Inferior parietal cortex (tissue), 1 donor: ENCODE measurements at regions not wholly inside any gene's neighbourhood (a gene's known extent, or its start where the extent isn't known, plus 50 kb on each side); places are given as distances from the start of the nearest gene placed in this dataset.
A peak's percentile ranks its signal among the peaks of the same experiment; 100 is the strongest.
"Not testable (repeated sequence)": the region's sequence is repeated elsewhere in the genome, so short reads cannot be mapped to it uniquely, and the experiment has no call there.

ENCODE experiments used
- DNase-seq: peaks from one replicate; pipeline ENCODE4 v3.0.0-alpha.2; 2016; ENCODE audit errors: extremely low spot score

DNA sequence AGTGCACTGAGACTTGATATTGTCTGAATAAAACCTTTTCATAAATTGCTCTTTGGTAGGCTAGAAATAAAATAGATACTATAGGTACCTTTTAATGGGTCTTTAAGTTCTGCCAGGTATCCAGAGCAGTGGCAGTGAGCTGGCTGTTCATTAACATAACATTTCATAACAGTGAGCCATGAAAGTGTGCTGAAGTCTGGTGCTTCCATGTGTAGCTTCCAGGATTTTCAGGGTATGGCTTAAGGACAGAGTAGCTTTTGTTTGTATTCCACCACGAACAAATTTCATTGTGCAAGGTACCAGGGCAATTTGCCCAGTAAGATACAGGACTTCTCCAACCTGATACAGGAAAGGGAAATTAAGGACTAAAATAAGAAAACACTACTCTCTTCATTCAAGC lies 124.7 kb upstream of the NANOGP8 start:
- DNase-seq, result no peak

DNA sequence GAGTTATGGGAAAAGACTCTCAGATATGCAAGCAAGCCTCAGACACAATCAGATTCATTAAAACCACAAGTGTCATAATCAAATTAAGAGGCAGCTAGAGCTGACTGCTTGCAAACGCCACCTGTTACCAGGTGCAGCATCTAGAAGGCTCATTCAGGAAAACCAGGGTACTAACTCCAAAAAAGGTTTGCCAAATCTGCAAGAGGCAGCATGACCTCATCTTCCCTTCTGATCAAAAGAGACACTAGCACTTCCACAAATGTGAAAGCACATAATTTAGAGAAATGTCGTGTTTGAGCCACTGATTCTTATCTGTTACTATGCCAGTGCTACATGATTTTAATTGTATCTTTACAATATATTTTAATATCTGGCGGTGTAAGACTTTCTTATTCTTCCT lies 123.3 kb upstream of the NANOGP8 start:
- DNase-seq, result no peak

DNA sequence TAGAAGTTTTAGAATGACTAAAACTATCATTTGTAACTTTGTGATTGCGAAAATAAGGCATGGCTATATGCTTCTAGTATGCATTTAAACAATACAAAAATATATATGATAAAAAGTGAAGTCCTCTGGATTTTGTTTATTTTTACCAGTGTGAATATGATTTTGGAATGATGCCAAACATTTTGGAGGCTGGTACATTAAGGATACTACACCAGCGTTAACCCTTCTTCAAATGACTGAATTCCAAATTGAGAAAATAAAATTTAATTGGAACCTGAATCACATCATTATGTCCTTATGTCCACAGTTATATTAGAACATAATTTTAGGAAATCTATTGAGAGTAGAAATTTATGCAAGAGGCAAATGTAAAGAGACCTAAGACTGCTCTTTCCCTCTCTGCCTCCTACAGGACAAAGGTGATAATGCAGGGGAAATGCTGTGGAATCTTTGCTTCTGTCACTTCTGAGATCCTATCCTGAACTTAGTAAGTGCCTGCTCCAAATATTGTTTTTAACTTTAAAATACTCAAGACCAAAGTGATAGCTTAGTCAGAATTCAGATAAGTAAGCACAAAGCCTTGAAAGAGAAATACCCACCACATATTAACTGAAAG lies 121.1 kb upstream of the NANOGP8 start:
- no peak for DNase-seq

DNA sequence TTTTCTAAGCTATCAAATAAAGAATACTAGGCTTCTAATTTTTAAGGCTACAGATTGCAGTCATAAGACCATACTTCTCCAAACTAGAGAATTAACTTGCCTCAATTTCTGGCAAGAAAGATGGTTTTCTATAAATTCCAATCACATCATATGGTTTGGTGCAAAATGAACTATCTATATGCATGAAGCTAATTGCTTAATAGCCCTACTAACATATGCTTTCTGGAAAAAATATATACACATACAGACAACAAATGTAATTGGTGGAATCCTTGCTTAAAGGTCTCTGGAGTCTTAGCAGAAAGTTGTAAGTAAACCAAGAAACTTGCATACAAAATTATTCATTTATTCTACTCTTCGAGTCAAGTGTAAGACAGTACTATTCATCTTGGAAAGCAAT lies 113.1 kb upstream of the NANOGP8 start:
- no peak for DNase-seq

DNA sequence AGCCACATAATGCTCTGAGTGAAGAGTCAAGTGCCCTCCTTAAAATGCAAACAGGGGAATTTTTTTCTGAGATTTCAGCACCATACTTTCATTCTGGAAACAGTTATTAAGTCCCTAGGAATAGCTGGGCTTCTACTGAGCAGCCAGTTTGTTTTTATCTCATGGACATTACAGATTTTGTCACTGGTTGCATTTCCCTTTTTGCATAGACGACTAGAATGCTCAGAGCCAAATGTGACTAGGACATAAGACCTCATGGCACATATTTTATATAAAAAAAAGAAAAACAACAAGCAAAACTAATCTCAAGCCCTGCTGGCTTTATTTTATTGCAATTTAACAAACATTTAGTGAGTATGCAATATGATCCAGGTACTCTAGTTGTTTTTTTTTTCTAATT lies 112.7 kb upstream of the NANOGP8 start:
- DNase-seq, result no peak

DNA sequence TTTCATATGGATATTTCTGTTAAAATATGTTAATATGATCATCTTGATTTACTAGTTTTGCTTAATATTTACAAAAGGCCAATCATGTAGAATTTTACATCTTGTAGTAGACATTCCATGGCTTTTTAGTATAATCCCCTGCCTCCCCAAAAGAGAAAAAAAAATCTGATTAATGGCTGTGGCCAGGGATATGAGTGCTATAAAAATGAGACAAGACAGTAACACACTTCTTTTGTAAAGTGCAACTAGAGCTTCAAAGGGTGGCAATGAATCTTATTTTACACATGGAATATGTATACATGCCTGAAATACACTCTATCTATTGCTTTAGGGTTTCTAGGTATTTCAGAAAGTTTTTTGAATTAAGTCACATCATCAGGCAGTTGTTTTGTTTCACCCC lies 112.2 kb upstream of the NANOGP8 start:
- DNase-seq, result no peak

DNA sequence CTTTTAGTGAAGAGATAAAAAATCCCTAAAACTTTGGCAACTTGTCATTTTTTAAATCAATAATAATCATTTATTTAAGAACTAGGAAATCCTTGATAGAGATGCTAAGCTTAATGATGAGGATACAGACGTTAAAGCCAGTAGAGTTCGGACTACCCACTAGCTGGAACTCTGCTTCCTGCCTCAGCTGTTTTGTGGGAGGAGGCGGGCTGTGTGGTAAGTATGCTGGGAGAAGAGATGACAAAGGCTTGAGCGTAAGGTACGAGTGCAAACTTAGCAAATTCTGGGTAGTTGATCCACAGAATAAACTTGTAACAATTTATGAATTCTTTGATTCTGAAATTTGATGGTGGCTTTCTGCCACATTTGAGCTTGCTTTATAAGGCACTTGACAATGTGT lies 111.2 kb upstream of the NANOGP8 start:
- no peak for DNase-seq

DNA sequence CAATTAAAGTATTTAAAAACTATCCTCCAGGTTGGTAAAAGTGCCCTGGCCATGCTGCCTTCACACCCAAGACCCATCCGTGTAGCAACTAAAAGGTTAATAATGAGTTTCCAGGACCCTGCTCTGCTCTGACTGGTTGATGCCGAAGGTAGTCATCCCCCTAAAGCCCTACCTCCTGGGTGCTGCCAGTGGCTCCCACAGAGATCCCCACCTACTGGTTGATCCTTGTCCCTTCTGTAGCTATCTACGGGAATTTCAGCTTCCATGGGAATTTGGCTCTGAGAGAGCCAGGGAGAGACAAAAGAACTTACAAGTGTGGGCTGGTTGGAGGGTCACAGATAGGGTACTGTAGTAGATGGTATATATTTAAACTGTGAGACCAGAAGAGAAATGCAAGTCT lies 110.6 kb upstream of the NANOGP8 start:
- no peak for DNase-seq

DNA sequence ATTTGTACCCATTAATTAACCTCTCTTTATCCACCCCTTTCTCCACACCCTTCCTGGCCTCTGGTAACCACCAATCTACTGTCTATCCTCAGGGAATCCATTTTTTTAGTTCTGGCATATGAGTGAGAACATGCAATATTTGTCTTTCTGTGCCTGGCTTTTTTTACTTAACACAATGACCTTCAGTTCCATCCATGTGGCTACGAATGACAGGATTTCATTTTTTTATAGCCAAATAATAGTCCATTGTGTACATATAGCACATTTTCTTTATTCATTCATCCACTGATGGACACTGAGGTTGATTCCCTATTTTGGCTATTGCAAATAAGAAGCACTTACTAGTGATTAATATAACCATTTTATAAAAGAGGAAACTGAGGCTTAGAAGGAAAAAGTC lies 109.9 kb upstream of the NANOGP8 start:
- DNase-seq, result no peak

DNA sequence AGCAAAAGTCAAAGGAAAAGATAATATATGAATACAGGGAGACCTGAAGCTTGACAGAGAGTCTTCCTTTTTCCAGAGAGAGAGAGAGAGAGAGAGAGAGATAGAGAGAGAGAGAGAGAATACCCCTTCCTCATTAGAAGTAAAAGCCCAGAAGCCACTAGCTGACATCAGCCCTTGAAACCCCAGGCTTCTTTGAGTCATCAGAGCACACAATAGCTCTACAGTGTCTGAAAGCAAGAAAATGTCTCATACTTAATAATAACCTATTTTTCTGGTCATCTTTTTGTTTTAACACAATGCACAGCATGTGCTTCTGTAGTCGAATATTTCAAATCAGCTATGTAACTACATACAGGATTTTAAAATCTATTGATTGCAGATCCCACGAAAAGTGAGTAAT lies 109.2 kb upstream of the NANOGP8 start:
- no peak for DNase-seq

DNA sequence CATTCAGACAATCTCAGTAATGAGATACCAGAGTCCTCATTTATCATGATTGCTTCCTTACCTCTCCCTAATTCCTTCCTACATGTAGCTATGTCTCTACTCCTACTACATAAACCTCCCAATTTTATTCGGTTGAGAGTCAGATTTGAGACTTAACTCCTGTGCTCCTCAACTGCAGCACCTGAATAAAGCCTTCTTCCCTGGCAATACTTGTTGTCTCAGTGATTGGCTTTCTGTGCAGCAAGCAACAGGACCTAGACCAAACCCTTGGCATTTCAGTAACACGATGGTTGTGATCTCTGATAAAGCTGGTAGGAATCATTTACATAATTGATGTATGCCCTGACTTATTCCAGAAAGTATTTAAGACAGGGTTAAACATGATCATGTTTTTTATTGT lies 106.7 kb upstream of the NANOGP8 start:
- no peak for DNase-seq

DNA sequence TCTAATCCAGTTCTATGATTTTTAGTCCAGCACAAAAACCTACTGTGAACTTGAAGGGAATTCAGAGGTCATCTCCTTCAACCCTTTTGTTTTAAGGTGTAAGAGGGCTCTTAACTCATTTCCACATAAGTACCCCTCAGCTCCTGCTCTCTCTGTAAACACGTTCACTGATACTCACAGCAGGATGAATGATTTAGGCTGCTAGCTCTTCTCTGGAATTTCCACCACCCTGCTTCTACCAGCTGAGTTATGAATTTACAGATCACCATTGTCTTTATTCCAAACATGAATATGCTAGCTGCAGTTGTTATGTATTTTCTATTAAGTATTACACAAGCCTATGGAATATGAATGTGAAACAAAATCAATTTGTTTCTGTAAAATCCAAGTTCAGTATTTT lies 101.3 kb upstream of the NANOGP8 start:
- no peak for DNase-seq

DNA sequence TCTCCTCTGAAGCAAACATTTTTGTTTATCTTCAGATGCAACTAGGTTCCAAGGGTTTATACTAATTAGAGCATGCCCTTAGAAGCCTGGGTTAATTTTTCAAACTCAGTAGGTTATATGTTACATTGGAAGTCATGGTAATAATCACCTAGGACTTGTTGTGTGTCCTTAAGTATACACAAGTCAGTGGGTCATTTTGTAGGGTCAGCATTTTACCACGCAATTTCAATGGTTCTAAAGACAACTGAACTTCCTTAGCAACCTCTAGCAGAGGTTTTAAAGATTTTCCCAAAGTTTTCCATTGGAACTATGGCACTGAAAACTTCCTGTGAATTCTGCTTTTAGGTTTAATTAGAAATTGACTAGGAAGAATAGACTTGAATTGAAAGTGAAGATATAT lies 99.6 kb upstream of the NANOGP8 start:
- no peak for DNase-seq

DNA sequence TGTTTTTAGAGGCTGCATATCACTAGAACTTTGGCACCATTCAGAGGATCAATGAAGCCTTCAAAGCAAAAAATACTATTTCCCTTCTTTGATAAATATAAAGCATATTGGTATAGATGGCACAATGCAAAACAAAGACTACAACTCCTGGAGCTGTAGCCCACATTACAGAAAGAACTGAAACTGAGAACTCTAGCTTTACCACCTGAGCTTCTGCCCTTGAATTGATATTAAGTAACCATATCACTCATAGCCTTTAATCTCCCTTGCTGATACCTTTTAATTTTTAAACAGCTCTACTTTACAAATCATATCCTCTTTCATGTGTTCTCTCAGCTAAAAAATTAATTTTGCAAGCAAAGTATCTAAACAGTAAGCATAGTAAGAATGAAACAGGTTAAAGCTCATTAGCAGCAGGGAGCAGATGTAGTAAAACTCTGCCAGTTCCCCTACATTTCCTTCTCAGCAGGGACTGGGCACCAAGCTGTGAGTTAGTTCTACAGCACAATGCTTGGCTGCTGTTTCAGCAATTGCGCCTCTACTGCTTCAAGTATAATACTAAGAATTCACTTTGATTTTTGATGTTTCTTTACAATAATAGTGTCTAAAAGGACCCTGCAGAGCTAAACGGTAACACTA lies 97.9 kb upstream of the NANOGP8 start:
- DNase-seq, result no peak

DNA sequence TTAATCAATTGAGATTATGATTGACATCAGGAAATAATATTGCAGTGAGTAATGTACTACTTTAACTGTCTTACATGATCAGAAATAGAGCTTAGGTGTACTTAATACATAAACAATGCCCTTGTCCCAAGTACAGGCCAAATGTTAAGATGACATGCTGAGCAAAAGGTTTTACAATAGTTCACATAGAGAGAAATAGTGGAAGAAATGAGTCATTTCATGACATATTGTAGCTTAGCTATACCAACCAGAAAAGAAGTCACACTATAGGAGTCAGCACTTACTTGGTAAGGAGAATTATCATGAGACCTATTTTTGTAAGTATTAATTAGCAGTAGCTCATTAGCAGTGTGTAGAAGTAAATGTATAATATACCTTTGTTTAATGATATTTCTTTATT lies 96.4 kb upstream of the NANOGP8 start:
- no peak for DNase-seq

DNA sequence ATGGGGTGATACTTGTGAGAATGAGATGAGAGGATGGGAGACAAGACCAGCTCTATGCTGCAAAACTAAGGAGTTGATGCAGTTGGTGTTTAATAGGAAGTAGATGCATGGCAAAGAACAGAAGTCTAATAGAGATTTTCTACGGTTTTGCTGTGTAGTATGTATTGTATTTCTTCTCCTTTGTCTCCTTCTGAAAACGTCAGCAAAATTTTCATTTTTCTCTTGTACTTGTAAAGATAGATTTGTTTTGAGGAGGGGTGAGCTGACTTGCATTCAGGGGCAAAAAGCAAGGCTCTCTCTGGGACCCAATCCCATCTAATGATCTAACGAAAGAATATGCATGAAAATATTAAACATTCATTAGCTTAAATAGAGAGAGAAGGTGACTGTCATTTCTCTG lies 94.6 kb upstream of the NANOGP8 start:
- no peak for DNase-seq

DNA sequence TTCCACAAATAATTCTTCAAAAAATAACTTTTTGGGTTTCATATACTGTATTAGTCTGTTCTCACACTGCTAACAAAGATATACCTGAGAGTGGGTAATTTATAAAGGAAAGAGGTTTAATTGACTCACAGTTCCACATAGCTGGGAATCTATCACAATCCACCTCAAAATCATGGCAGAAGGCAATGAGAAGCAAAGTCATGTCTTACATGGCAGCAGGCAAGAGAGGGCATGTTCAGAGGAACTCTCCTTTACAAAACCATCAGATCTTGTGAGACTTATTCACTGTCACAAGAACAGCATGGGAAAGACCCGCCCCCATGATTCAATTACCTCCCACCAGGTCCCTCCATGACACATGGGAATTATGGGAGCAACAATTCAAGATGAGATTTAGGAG lies 93.1 kb upstream of the NANOGP8 start:
- not testable (repeated sequence) for DNase-seq

DNA sequence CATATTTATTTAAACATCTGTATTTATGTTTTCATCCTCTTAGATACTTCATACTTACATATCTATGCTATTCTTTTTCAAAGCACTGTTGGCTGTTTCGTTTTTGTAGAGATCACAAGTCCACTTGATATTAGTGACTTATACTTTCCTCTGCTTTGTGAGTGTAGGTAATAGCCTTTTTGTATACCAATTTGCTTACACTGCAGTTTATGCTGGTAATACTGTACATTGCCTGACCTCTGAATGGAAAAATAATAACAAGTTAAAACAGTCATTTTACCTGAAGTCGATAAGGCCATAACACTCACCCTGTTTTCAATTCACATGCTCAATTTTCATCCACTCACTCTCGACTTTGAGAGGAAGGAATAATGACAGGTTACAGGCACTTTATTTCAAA lies 89.9 kb upstream of the NANOGP8 start:
- DNase-seq, result no peak

DNA sequence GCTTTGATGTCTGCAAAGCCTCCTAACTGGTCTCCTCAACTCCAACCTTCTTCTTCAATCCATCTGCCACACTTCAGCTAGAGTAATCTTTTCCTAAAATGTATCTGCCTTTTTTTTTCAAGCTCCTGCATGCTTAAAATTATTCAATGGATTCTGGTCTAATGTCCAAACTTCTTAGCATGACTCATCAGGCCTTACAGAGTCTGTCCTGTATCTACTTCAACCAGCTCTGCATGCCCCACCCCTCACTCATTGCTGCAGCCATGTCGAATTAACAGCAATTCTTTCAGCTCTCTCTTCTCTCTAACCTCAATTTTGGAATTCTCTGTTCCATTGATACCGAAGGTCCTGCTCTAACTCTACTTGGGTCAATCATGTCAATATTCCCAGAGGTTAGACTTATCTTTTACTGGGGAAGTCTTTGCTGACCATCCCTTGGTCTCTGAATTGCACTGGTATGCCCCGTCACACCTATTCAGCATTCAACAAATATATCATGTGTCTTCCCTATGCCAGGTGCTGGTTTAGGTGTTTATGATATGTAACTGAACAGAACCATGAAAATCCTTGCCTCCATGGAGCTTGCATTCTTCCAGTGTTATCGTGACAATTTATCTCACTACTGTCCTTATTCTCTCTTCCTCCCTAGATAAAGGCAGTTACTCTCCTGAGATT lies 88.5 kb upstream of the NANOGP8 start:
- no peak for DNase-seq

DNA sequence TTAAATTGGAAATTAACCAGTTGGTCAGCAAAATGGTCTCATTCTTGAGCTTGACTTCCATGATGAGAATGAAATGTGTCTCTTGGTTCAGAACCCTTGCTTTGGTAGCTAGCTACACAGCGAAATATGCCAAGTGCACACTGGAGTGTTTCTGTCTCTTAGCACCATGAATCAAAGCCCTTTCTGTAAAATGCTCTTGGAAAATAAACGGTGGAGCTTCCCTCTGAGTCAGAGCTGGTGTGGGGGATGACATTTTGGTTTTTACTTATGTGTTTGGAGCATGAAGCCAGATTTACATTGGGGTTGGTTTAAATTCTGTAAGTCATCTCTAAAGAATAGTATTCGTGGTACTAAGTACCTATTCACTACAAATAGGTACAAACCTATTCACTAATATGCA lies 85.1 kb upstream of the NANOGP8 start:
- peak; percentile 28 for DNase-seq

DNA sequence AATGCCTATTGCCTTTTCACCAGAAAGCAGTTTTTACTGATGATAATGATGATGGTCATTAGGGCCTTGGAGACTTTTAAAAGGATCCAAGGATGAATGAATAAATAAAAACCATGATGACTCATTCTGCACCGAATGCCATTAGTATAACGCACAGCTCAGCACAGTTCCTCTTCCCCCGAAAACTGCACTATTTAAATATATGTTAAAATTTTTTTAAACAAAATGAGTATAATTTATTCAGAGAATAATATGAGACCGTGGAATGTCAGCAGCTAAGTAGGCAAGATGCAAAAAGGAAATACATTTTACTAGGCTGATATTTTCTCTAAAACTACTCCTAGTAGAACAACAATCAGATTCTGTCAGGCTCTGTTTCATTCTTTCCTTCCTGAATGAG lies 83.4 kb upstream of the NANOGP8 start:
- DNase-seq, result no peak

DNA sequence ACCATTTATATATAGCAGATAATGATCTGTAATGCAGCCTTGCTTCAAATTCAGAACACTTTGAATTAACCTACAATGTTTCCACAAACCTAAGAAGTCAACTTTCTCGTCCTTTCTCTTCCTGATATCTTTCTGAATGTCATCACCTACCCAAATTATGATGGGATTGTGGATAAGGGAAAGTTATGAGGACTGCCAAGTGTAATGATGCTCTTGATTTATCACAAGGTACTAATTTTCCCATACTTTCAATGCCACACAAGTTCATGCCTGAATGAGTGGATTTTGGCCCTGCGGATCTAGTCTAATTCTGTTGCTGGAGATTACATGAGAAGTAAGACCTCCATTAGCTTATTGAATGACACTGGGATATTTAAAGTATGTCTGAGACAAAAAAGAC lies 82.6 kb upstream of the NANOGP8 start:
- no peak for DNase-seq

DNA sequence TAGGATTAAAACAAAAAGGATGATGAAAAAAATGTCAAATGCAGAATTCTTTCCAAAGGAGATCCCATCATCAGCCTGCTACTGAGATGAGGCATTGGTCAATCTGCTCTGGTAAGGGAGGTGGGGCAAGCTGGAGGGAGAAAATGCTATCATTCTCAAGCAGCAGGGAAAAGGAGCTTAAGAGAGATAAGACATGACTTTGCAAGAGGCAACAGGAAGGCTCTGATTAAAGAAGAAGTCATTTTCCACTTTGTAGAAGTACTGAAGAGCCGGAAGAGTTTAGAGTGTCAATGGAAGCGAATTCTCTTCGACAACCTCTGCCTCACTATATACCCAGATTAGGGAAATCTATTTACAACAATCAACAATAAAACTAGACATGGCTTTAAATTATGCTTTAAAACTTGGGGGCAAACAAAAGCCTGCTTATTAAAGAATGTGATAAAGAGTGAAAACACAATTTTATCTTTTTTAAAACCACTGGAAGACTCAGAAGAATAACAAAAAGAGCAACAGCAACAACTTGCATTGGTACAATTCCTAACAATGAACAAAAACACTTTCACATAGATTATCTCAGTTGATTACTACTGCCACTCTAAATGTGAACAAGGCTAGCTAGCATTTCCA lies 81.8 kb upstream of the NANOGP8 start:
- no peak for DNase-seq
